RKO (cell line): ENCODE measurements at regions not wholly inside any gene's neighbourhood (a gene's known extent, or its start where the extent isn't known, plus 50 kb on each side); places are given as distances from the start of the nearest gene placed in this dataset.

Source experiments
- DNase-seq: peaks from one replicate; pipeline ENCODE4 v3.0.0-alpha.2; 2016; ENCODE audit warnings: low spot score

- no peak for DNase-seq
Observed at GRCh38 chr16:62969711-62970318, 933.6 kb upstream of the CDH8 start.

GRCh38 chr16:62967611-62968010 is 931.4 kb upstream of the CDH8 start:
- DNase-seq, result no peak

- DNase-seq, result no peak
Observed at GRCh38 chr16:62967163-62967562, 930.9 kb upstream of the CDH8 start.

GRCh38 chr16:62966626-62967025 is 930.4 kb upstream of the CDH8 start:
- no peak for DNase-seq

- DNase-seq, result no peak
Observed at GRCh38 chr16:62965831-62966230, 929.6 kb upstream of the CDH8 start.

- DNase-seq, result no peak
Observed at GRCh38 chr16:62963846-62964245, 927.6 kb upstream of the CDH8 start.

- DNase-seq, result no peak
Observed at GRCh38 chr16:62955033-62955349, 918.8 kb upstream of the CDH8 start.

- no peak for DNase-seq
Observed at GRCh38 chr16:62954144-62955032, 918.1 kb upstream of the CDH8 start.

- no peak for DNase-seq
Observed at GRCh38 chr16:62950351-62950750, 914.1 kb upstream of the CDH8 start.

- no peak for DNase-seq
Observed at GRCh38 chr16:62940569-62940968, 904.3 kb upstream of the CDH8 start.

GRCh38 chr16:62939687-62940086 is 903.4 kb upstream of the CDH8 start:
- DNase-seq, result no peak

GRCh38 chr16:62933929-62934328 is 897.7 kb upstream of the CDH8 start:
- no peak for DNase-seq

- DNase-seq, result no peak
Observed at GRCh38 chr16:62929593-62929992, 893.4 kb upstream of the CDH8 start.

GRCh38 chr16:62927122-62927521 is 890.9 kb upstream of the CDH8 start:
- no peak for DNase-seq

GRCh38 chr16:62926121-62926801 is 890.0 kb upstream of the CDH8 start:
- DNase-seq, result no peak

GRCh38 chr16:62921904-62922303 is 885.7 kb upstream of the CDH8 start:
- DNase-seq, result no peak

GRCh38 chr16:62913924-62914323 is 877.7 kb upstream of the CDH8 start:
- DNase-seq, result no peak

GRCh38 chr16:62913333-62913732 is 877.1 kb upstream of the CDH8 start:
- DNase-seq, result no peak

- no peak for DNase-seq
Observed at GRCh38 chr16:62909597-62909996, 873.4 kb upstream of the CDH8 start.

GRCh38 chr16:62907562-62907961 is 871.3 kb upstream of the CDH8 start:
- DNase-seq, result no peak

GRCh38 chr16:62903961-62904502 is 867.8 kb upstream of the CDH8 start:
- DNase-seq, result no peak

GRCh38 chr16:62899737-62900136 is 863.5 kb upstream of the CDH8 start:
- DNase-seq, result no peak

- no peak for DNase-seq
Observed at GRCh38 chr16:62889097-62889496, 852.9 kb upstream of the CDH8 start.
